ENCODE measurements at regions not wholly inside any gene's neighbourhood (a gene's known extent, or its start where the extent isn't known, plus 50 kb on each side); places are given as distances from the start of the nearest gene placed in this dataset.

DNA sequence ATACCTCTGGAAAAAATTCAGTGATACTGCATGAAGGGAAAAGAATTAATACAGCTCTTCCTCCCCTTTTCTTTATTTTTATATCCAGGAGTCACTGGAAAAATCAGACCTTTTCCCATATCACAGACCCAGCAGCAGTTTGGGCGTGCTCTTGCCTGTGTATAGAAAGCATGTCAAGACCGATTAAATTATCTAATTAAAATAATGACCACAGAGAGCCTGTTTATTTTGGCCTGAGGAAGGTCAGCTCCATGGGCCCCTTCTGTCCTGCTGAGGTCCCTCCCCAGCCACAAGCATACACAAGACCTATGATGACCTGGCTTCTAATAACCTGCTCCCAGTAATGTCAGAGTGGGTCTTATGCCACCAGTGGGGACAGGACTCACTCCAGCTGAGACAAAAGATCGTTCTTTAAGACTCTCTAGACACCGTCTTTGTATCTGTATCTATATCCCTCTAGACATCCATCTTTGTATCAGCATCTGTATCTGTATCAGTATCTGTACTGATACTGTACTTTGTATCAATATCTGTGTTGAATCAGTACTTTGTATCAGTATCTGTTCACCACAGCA lies 147.8 kb downstream of the VAPA start:
- ChIA-PET CTCF (no interaction called here), POLR2A (no interaction called here)
- Mint-ChIP-seq H3K27ac (no peak overlapping the region), H3K4me3 (no peak overlapping the region), H3K9me3 (ENCODE audit: low read depth) (no peaks in the 10 kb centered on the region), H3K36me3 (ENCODE audit: low read depth) (no peaks in the 10 kb centered on the region), H3K4me1 (peaks cover 8% of the 10 kb centered on the region), H3K27me3 (no peaks in the 10 kb centered on the region)
- intact Hi-C loops (cut with DNase I, micrococcal nuclease): no loop called here
- ATAC-seq: no peak
- DNase-seq: no peak

DNA sequence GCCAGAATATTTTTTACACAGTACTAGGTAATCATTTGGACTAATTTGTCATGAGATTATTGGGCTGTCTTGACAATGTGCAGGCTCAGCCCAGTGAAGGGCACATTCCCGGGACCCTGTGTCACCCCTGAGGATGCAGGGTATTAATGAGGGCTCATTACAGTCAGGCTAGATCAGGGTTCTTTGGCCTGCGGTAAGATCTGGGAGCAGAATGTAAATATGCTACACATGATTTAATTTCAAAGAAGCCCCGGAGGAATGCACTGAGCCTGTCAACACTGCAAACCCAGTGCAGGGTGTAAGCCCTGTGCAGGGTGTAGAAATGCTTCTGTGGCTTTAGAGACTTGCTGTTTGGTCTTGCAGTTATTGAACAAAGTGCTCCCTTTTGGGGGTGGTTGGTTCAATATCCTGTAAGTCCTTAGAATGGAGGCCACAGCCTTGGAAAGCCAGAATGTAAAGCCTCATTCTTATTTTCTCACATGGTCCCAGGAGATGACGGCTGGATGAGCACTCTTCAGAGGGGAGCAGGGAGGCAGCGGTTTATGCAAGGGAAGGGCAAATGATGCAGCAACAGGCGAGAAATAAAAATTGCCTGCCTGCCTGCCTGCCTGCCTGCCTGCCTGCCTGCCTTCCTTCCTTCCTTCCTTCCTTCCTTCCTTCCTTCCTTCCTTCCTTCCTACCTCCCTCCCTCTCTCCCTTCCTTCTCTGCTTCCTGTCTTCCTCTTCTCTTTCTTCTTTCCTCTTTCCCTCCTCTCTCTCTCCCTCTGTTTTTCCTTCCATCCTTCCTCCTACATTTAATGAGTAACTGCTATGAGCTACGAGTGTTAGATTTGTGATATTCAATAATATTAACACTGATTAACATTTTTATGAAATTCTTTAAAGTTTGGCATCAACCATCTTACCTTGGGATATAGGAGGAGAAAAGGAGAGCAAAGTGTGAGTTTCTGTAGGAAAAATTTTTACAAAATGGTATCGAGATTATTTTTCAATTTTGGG lies 148.8 kb downstream of the VAPA start:
- Mint-ChIP-seq H3K4me3 (no peak overlapping the region), H3K27ac (no peak overlapping the region), H3K4me1 (peaks cover 8% of the 10 kb centered on the region), H3K27me3 (no peaks in the 10 kb centered on the region), H3K36me3 (ENCODE audit: low read depth) (no peaks in the 10 kb centered on the region), H3K9me3 (ENCODE audit: low read depth) (no peaks in the 10 kb centered on the region)
- no peak for ATAC-seq
- ChIA-PET CTCF (no interaction called here), POLR2A (no interaction called here)
- intact Hi-C loops (cut with DNase I, micrococcal nuclease): no loop called here
- DNase-seq: no peak

DNA sequence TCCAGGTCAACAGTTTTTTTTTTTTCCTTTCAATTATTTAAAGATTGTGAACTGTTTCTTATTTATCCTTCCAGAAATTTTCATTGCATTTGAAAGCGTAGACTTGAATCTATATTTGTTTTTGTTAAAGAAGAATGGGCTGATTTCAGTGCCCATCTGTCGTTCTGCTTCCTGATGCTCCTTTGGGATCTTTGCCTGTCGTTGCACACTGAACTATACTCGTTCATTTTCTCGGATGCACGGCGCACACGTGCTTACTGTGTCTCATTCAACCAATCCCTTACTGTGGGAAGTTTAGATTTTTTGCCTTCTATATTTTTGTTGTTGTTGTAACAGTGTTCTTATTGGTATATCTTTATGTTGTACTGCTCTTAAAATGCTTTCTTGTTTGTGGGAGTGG lies 149.7 kb downstream of the VAPA start:
- no peaks in the 10 kb centered on the region for H3K9me3 Mint-ChIP-seq (ENCODE audit: low read depth)
- H3K27me3 Mint-ChIP-seq: no peaks in the 10 kb centered on the region
- DNase-seq: no peak
- H3K4me3 Mint-ChIP-seq: no peak overlapping the region
- no peak overlapping the region for H3K27ac Mint-ChIP-seq
- POLR2A ChIA-PET: no interaction called here
- ATAC-seq: no peak
- CTCF ChIA-PET: no interaction called here
- intact Hi-C loops (cut with DNase I, micrococcal nuclease): no loop called here
- no peaks in the 10 kb centered on the region for H3K36me3 Mint-ChIP-seq (ENCODE audit: low read depth)
- no peaks in the 10 kb centered on the region for H3K4me1 Mint-ChIP-seq

DNA sequence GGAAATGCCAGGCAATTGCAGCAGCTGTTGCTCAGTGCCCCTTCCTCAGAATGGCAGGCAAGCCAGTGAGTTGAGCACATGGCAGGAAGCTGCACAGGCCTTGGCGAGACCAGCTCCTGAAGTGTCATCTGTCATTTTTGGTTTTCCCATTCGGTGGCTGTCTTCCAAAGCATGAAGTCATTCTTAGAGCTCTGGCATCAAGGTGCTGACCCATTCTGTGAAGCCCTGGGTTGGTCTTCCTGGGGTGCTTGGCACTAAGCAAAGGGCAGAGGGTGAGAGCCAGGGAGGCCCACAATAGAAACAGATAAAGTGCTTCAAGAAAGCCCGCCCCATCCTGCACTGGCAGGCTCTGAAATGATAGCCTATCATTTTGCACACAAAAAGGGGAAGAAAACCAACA lies 150.5 kb downstream of the VAPA start:
- no peak overlapping the region for H3K4me3 Mint-ChIP-seq
- H3K36me3 Mint-ChIP-seq (ENCODE audit: low read depth): no peaks in the 10 kb centered on the region
- ChIA-PET POLR2A (no interaction called here), CTCF (no interaction called here)
- H3K27ac Mint-ChIP-seq: no peak overlapping the region
- no peaks in the 10 kb centered on the region for H3K4me1 Mint-ChIP-seq
- intact Hi-C loops (cut with DNase I, micrococcal nuclease): no loop called here
- DNase-seq: no peak
- no peak for ATAC-seq
- H3K9me3 Mint-ChIP-seq (ENCODE audit: low read depth): no peaks in the 10 kb centered on the region
- no peaks in the 10 kb centered on the region for H3K27me3 Mint-ChIP-seq

DNA sequence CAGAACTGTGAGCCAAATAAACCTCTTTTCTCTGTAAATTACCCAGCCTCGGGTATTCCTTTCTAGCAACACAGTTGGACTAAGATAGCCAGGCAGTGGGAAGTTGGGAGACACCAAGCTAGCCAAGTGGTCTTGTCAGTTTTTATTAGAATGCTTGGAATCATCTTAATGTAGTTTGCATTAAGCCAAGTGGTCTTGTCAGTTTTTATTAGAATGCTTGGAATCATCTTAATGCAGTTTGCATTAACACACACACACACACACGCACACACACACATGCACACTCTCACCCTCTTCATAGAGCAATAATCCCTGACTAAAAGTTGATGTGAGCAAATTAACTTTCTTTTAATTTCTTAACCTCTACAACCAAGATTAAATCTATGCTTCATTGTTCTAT lies 151.5 kb downstream of the VAPA start:
- DNase-seq: no peak
- CTCF ChIA-PET: no interaction called here
- no peaks in the 10 kb centered on the region for H3K9me3 Mint-ChIP-seq (ENCODE audit: low read depth)
- H3K27me3 Mint-ChIP-seq: no peaks in the 10 kb centered on the region
- H3K4me1 Mint-ChIP-seq: no peaks in the 10 kb centered on the region
- H3K36me3 Mint-ChIP-seq (ENCODE audit: low read depth): no peaks in the 10 kb centered on the region
- no peak for ATAC-seq
- intact Hi-C loops (cut with DNase I, micrococcal nuclease): no loop called here
- POLR2A ChIA-PET: interaction anchor here (0.5 kb wide), 1 partner anchor 215 kb away, joined by 3 read pairs; no protein-coding TSS in a partner anchor
- H3K4me3 Mint-ChIP-seq: no peak overlapping the region
- no peak overlapping the region for H3K27ac Mint-ChIP-seq

DNA sequence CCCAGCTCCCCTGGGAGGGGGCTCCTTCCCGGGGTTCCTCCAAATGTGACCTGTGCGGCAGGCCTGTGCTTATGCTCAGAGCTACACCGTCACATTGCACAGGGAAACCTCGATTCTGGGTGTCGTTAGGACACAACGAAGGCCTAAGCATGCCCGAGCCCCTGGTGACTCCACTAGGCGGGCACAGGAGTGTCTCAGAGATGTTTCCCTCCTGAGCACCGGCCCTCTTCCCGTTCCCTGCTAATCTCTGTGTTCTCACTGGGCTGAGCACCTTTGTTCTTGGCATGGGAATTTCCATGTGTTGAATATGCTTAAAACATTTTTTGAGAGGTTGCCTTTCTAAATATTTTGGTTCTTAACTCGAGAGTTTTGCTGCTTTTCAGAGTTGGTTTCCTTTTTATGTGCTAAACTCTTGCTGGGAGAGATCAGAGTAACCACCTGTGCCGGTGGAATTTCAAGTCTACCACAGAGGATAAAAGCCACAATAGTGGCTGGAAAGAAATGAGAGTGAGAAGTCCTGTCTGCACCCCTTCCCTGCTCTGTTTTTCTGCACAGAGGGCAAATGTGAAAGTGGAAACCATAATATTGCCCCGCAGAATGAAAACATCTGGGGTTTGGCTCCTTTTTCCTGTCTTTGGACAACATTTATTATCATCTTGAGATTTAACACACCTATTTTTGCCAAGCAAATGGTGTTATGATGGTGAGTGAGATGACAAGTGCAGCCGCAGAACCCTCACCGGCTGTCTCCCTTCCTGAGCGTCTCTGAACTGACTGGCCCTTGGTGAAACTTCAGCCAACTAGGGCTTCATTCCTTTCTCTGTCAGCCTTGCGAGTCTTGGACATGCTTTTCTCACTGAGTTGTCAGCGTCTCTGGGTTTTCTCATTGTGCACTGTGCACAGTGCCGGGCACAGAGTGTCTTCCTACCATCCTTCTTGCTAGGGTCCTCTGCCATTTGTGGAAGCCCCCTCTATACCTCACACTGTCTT lies 154.1 kb downstream of the VAPA start:
- intact Hi-C loops (cut with DNase I, micrococcal nuclease): no loop called here
- Mint-ChIP-seq H3K4me1 (no peaks in the 10 kb centered on the region), H3K27ac (no peak overlapping the region), H3K36me3 (ENCODE audit: low read depth) (no peaks in the 10 kb centered on the region), H3K27me3 (no peaks in the 10 kb centered on the region), H3K4me3 (no peak overlapping the region), H3K9me3 (ENCODE audit: low read depth) (no peaks in the 10 kb centered on the region)
- ChIA-PET CTCF (no interaction called here), POLR2A (interaction anchor here (0.5 kb wide), 1 partner anchor 48 kb away, joined by 3 read pairs; no protein-coding TSS in a partner anchor)
- no peak for DNase-seq
- no peak for ATAC-seq

DNA sequence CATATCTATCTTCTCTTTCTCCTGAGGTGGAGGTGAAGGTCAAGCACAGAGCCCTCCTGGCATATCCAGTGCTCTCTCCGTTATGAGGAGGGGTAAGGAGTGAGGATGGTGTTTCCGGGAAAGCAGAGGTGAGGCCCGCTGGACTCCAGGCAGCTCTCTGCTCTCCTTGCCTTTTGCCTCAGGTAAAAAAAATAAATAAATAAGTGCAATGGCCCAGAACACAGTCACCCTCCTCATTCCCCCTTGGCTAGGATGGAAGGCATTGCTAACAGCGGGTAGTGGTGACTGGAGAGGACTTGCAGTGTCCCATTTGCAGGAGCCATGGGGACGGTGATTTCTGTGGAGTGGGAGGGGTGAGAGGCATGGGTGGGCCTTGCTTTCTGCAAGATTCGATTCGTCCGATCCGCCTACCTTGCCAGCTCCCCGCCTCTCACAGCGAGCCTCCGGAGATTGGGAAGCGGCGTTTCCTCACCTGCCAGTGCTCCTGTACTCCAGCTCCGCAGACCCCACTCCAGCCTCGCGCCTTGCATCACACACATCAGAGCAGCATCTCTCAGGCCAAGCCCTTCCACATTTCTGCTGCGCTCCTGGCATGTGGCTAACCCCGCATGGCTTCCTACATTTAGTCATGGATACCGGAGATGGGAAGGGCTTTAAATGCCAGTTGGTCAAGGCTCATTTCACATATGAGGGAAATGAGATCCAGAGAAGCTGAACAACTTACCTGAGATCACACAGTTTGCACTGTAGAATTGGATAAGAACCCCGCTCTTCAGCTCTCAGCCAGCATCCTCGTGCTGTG lies 155.2 kb downstream of the VAPA start:
- ATAC-seq (no peak), DNase-seq (no peak)
- ChIA-PET POLR2A (no interaction called here), CTCF (no interaction called here)
- no peaks in the 10 kb centered on the region for H3K36me3 Mint-ChIP-seq (ENCODE audit: low read depth)
- H3K4me1 Mint-ChIP-seq: no peaks in the 10 kb centered on the region
- no peak overlapping the region for H3K27ac Mint-ChIP-seq
- no peaks in the 10 kb centered on the region for H3K27me3 Mint-ChIP-seq
- H3K4me3 Mint-ChIP-seq: no peak overlapping the region
- H3K9me3 Mint-ChIP-seq (ENCODE audit: low read depth): no peaks in the 10 kb centered on the region
- intact Hi-C loops (cut with DNase I, micrococcal nuclease): no loop called here

DNA sequence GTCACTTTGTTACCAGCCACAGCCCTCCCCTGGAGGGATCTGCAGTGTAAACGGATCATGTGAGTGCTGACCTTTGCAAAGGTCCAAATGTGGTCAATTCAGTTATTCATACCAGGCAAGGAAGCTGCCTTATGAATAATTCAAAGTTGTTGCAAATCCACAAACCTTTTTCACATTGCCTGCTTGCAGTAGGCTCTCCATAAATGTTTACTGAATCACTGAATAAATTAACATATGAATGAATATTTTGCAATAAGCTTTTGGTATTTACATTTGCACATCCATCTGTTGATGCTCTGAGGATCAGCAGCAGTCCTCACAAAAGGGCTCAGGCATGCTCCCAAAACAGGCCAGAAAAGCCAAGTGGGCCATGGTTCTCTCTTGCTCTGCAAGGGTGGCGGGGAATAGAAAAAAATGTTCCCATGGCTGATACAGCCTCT lies 156.8 kb downstream of the VAPA start:
- H3K4me3 Mint-ChIP-seq: no peak overlapping the region
- ATAC-seq (no peak), DNase-seq (no peak)
- peaks cover 6% of the 10 kb centered on the region for H3K4me1 Mint-ChIP-seq
- POLR2A ChIA-PET: no interaction called here
- no peaks in the 10 kb centered on the region for H3K36me3 Mint-ChIP-seq (ENCODE audit: low read depth)
- CTCF ChIA-PET: no interaction called here
- no peak overlapping the region for H3K27ac Mint-ChIP-seq
- H3K9me3 Mint-ChIP-seq (ENCODE audit: low read depth): no peaks in the 10 kb centered on the region
- intact Hi-C loops (cut with DNase I, micrococcal nuclease): no loop called here
- H3K27me3 Mint-ChIP-seq: no peaks in the 10 kb centered on the region

DNA sequence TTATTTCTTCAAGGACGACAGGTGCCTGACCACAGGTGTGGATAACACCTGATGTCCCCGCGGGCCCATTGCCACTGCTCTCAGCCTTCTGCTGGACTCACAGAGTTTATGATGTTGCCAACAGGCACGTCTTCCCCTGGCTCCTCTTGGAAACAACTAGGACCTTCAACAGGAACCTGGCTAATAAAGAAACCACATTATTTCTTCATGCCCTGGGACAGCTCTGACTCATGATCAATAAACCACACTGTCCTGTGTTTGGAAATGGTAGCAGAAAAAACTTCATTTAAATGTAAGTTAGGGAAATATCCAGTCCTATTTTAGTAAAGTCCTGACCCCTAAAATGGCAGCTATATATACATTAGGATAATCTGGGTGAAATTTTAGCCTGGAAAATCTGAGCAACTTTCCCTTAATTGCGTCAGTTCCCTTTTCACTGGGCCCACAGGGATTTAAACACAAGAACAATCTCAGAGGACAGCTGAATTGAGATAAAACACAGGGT lies 158.9 kb downstream of the VAPA start:
- peaks cover 6% of the 10 kb centered on the region for H3K4me1 Mint-ChIP-seq
- peaks cover 2% of the 10 kb centered on the region for H3K27me3 Mint-ChIP-seq
- H3K27ac Mint-ChIP-seq: no peak overlapping the region
- no peak for ATAC-seq
- DNase-seq: no peak
- H3K36me3 Mint-ChIP-seq (ENCODE audit: low read depth): no peaks in the 10 kb centered on the region
- ChIA-PET POLR2A (no interaction called here), CTCF (interaction anchor here (0.8 kb wide), 1 partner anchor 11 kb away, joined by 3 read pairs; no protein-coding TSS in a partner anchor)
- H3K4me3 Mint-ChIP-seq: no peak overlapping the region
- intact Hi-C loops (cut with DNase I, micrococcal nuclease): no loop called here
- H3K9me3 Mint-ChIP-seq (ENCODE audit: low read depth): no peaks in the 10 kb centered on the region

DNA sequence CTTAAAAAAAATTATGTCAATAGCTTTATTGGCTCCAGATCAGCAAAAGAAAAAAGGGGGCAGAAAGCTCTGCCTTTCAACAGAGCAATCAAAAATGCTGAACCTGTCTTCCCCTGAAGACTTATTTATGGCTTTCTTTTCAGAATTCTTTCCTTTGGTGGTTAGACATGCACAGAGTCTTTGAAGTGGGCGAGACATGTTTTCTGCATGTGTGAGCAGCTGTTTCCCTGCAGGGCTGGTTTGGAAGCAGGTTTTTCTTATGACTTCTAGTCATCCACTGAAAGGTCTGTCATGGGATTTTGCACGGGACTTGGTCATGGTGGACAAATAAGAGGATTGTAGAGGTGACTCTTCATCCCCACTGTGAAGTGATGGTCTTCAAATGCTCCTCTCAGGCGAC lies 160.3 kb downstream of the VAPA start:
- intact Hi-C loops (cut with DNase I, micrococcal nuclease): no loop called here
- Mint-ChIP-seq H3K36me3 (ENCODE audit: low read depth) (no peaks in the 10 kb centered on the region), H3K4me1 (peaks cover 6% of the 10 kb centered on the region), H3K27me3 (peaks cover 2% of the 10 kb centered on the region), H3K4me3 (no peak overlapping the region), H3K9me3 (ENCODE audit: low read depth) (no peaks in the 10 kb centered on the region), H3K27ac (no peak overlapping the region)
- no peak for ATAC-seq
- ChIA-PET CTCF (interaction anchor here (0.7 kb wide), 1 partner anchor 486 kb away, joined by 4 read pairs; no protein-coding TSS in a partner anchor), POLR2A (no interaction called here)
- DNase-seq: no peak

DNA sequence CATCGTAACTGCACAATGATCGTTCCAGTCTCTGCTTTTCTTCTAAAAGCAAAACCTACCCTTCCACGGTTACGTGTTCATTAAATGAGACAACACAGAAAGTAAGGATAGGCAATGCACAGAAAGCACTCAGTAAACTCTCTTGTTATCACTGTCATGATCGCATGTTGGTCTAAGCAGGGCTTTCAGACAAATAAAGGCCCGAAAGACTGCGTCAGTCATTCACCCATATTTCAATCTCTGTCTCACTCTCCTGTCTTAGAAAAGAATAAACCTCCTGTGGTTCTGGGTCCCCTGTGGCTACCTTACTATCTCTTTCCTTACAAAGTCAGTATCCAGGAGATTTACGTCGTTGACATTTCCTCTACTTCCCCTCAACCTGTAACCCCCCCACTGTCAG lies 160.9 kb downstream of the VAPA start:
- no peak for DNase-seq
- H3K27me3 Mint-ChIP-seq: peaks cover 2% of the 10 kb centered on the region
- CTCF ChIA-PET: no interaction called here
- H3K9me3 Mint-ChIP-seq (ENCODE audit: low read depth): no peaks in the 10 kb centered on the region
- ATAC-seq: no peak
- POLR2A ChIA-PET: no interaction called here
- H3K36me3 Mint-ChIP-seq (ENCODE audit: low read depth): no peaks in the 10 kb centered on the region
- H3K4me1 Mint-ChIP-seq: peaks cover 6% of the 10 kb centered on the region
- H3K4me3 Mint-ChIP-seq: no peak overlapping the region
- H3K27ac Mint-ChIP-seq: no peak overlapping the region
- intact Hi-C loops (cut with DNase I, micrococcal nuclease): no loop called here

All from activated CD4-positive, alpha-beta T cell treated with anti-CD3 and anti-CD28 coated beads for 36 hours (primary cell).